ENCODE measurements at regions not wholly inside any gene's neighbourhood (a gene's known extent, or its start where the extent isn't known, plus 50 kb on each side); places are given as distances from the start of the nearest gene placed in this dataset.

DNA sequence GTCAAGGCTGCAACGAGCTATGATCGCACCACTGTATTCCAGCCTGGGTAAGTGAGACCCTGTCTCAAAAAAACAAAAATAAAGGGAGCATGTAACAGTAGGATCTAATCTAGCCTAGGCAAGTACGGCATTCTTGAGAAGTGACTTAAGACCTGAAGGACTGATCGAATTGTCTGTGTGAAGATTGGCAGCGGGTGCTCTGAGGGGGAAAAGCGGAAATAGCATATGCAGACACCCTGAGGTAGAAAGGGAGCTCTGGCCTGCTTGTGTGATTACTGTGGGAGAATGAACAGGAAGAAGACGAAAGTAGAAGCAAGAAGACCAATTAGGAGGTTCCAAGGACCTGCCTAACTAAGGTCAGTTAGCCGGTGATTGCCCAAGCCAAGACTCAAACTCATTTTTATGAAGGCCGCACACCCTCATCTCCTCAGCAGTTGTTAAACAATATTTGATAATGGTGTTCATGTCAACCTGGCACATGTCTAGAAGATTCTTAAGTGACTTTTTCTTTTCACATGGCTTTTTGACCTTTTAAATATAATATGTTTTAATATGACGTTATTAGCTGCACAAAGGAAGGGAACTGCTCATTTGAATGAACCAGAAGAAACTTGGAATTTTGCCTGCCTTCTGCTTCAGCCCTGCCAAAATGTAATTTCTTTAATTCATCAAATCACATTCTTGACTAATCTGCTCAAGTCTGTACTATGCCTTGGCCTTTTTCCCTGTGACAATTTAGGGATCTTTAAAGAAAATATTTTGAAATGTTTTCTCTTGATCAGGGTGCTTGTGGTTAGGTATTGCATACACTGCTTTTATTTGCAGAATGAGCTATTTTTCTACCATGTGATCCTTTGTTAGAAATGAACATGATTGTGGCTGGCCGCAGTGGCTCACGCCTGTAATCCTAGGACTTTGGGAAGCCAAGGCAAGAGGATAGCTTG lies 289.2 kb upstream of the DMRT1 start:
- DNase-seq: no peak

- DNase-seq: no peak
These were observed 286.0 kb upstream of the DMRT1 start for GRCh38 chr9:555493-555892.

DNA sequence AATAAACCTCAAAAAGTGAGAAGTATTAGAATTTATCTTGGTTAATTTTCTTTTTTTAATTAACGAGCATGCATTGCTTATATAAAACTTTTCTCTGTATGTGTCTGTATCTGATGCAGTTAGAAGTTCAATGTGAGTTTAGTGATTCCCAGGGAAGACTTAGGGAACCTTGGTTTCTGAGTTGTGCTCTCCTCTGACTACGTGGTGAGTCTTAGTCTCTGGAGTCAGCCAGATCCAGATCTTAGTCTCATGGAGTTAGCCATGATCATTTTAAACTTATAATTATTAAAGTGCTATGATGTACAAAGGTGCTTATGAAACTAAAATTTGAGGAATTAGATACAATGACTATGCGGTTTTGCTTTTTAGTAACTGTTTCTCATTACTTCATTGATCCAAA lies 285.3 kb upstream of the DMRT1 start:
- no peak for DNase-seq

DNA sequence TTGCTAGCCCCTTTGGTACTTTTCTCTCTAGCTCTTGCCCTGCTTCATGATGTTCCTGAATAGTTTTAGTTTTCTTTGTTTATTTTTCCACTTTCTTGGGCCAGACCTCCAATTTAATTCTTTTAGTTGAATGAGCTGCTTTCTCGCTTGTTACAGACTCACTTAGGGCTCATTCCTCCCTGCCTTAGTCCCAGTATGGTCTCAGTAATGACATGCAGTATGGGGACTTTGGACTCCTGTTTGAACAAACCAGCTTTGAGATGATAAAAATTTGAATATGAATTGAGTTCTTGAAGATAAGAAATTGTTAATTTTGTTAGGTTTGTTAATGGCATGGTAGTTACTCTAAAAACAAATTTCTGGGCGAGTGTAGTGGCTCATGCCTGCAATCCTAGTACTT lies 284.8 kb upstream of the DMRT1 start:
- DNase-seq: no peak

GRCh38 chr9:557601-558201 lies 283.8 kb upstream of the DMRT1 start:
- DNase-seq: peak; percentile 30

- no peak for DNase-seq
These were observed 280.1 kb upstream of the DMRT1 start for GRCh38 chr9:561427-561826.

GRCh38 chr9:563200-563599 lies 278.3 kb upstream of the DMRT1 start:
- no peak for DNase-seq

- DNase-seq: no peak
These were observed 276.0 kb upstream of the DMRT1 start for GRCh38 chr9:565528-565927.

- no peak for DNase-seq
These were observed 274.3 kb upstream of the DMRT1 start for GRCh38 chr9:567128-567746.

DNA sequence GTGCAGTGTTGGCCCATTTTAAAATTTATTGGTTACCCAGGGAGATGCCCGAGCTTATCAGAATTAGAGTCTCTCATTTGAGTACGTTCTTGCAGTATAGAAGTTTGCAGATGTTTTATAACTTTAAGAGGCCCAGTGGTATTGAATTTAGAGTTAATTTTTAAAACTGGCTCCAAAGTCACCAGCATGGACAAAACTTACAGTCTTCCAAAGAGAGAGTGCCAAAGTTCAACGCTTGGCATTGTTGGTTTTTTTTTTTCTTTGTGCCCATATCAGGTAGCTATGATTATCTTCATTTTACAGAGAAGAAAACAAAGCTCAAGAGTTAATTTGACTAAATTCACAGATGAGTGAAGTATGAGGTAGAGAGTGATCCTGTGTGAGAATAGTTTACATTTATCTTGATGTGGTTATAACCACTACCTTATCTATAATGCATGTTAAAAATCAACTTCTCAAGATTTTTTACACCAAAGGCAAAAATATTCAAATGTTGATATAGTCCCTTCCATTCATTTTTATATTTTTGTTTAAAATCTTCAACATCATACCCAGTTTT lies 273.7 kb upstream of the DMRT1 start:
- no peak for DNase-seq

GRCh38 chr9:569296-569695 lies 272.2 kb upstream of the DMRT1 start:
- DNase-seq: no peak

DNA sequence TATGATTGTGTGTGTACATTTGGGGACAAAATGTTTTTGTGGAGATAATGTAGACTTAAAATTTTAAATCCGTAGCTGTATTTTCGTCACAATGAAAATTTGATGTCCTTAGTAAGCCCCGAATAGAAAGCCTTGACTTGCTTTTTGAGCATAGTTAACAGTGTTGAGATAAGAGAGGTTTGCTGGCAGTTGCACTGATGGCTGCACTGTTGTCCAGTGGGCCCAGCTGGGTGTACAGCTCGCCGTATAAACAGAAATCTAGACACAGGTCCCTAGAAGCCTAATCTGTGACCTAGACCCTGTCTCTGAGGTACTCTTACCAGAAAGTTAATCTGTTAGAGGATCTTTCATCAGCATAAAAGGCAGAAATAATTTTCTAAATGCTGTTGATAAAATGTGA lies 271.3 kb upstream of the DMRT1 start:
- no peak for DNase-seq

DNA sequence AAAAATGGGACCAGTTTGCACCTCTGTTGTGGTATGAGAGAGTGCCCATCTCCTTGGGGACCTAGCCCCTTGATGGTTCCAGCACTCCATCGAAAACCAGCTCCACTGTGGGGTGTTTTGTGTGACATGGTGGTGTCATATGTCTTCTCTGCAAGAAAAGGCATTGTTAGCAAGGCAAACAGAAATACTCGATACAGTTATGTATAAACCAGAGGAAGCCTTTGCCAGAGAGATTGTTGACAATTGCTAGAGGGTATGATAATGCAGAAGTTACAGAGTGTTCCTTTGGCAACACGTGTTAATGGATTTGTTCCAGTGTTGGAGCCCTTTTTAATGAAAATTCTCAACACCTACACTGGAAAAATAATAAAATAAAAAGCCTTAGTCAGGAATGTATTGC lies 270.4 kb upstream of the DMRT1 start:
- DNase-seq: no peak

- DNase-seq: no peak
These were observed 269.8 kb upstream of the DMRT1 start for GRCh38 chr9:571741-572140.

GRCh38 chr9:573691-574410 lies 267.6 kb upstream of the DMRT1 start:
- DNase-seq: peak; percentile 95

- no peak for DNase-seq
These were observed 266.4 kb upstream of the DMRT1 start for GRCh38 chr9:575139-575538.

DNA sequence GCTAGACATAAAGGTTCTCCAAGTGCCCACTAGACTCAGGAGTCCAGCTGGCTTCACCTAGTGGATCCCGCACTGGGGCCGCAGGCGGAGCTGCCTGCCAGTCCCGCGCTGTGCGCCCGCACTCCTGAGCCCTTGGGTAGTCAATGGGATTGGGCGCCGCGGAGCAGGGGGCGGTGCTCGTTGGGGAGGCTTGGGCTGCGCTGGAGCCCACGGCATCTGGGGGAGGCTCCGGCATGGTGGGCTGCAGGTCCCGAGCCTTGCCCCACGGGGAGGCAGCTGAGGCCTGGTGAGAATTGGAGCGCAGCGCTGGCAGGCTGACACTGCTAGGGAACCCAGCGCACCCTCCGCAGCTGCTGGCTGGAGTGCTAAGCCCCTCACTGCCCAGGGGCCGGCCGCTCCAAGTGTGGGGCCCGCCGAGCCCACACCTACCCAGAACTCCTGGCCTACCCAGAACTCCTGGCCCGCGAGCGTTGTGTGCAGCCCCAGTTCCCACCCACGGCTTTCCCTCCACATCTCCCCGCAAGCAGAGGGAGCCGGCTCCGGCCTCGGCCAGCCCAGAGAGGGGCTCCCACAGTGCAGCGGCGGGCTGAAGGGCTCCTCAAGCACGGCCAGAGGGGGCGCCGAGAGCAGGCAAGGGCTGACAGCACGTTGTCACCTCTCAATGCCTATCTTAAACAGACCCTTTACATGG lies 260.7 kb upstream of the DMRT1 start:
- DNase-seq: no peak

GRCh38 chr9:581673-582497 lies 259.6 kb upstream of the DMRT1 start:
- DNase-seq: no peak

DNA sequence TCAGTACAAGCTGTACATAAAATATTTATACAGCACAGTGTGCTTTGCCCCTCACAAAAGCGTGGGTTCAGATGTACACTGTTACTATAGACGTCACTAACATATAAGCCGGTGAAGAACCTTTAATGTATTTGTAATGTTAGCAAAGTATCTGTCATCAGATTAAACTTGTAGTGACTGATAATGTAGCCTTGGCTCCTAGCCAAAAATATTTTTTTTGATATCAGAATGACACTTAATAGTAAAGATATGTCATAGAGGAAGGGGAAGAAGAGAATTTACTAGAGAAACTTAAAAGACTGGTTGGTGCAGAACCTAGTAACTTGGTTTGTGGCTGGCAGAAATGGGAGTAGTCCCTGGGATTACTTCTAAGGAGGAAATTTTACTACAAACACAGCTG lies 258.7 kb upstream of the DMRT1 start:
- DNase-seq: no peak

DNA sequence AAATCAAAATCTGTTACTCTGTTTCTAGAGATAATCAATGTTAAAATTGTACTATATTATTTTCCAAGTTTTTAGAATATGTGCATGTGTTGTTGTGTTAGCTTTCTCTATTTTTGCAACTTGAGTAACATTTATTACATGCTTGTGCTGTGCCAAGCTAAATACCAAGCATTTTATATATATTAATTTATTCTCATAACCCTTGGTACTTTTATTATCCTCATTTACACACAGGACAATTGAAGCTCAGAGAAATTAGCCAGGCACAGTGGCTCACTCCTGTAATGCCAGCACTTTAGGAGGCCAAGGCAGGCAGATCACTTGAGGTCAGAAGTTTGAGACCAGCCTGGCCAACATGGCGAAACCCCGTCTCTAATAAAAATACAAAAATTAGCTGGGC lies 254.0 kb upstream of the DMRT1 start:
- DNase-seq: no peak

GRCh38 chr9:588981-589380 lies 252.5 kb upstream of the DMRT1 start:
- no peak for DNase-seq

DNA sequence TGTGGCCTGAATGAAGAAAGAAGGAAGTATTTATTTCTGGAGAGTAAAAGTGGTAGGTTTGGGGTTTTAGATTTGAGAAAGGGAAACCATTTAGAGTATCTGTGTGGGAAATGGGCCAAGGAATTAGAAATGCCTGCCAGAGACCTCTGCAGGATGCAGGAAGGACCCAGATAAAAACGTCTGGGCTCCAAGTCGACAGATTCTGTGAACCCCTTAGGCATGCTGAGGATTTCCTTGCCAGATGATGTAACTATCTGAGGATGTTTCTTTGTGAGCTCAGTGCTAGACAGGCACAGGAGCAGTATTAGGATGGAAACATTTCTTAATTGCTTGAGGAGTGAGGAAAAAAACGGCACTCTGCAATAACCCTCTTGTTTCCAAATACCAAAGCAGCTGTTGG lies 251.8 kb upstream of the DMRT1 start:
- DNase-seq: peak; percentile 93

Measured in NCI-H226 (cell line).